HG03442 (cell line): ENCODE measurements at regions not wholly inside any gene's neighbourhood (a gene's known extent, or its start where the extent isn't known, plus 50 kb on each side); places are given as distances from the start of the nearest gene placed in this dataset.

ENCODE experiments used
- ATAC-seq: cut with Tn5 transposase; IDR thresholded peaks from one replicate; pipeline ENCODE4 v1.9.1; 2021; ENCODE audit warnings: mild to moderate bottlenecking, moderate library complexity; ENCODE audit not compliant: unreplicated experiment

DNA sequence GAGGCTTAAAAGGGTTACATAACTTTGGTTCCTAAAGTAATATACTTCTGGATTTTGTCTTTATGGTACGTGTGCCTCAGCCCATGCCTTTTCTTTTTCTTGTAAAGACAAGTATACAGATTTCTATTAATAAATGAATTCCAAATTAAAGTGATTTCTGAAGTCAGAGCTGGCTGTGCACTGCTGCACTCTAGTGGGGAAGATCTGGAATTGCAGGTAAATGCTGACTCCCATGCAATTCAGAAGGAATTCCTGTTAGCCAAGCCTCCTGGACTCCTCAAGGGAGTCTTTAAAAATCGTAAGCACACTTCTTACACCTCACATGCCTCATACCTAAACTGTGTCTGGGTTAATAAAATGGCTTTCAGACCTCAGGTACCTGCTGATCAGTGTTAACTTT is 118.4 kb upstream of the SLC7A1 start:
- no peak for ATAC-seq

DNA sequence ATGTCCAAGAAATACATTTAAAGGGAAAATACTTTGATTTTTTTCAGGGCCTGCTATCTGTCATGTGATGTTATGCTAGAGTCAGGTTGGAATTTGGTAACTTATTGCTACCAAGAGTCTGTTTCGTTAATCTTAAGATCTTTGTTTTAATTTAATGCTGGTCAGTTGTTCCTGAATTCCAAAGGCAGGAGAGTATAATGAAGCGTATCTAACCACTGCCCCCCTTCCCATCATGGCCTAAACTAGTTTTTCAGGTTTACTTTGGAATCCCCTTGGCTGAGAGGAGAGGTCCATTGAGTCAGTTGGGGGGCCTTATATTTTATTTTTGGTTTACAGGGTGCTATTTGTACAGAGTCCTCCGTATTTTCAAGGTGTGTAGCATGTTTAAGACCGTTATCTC is 116.3 kb upstream of the SLC7A1 start:
- ATAC-seq: no peak

DNA sequence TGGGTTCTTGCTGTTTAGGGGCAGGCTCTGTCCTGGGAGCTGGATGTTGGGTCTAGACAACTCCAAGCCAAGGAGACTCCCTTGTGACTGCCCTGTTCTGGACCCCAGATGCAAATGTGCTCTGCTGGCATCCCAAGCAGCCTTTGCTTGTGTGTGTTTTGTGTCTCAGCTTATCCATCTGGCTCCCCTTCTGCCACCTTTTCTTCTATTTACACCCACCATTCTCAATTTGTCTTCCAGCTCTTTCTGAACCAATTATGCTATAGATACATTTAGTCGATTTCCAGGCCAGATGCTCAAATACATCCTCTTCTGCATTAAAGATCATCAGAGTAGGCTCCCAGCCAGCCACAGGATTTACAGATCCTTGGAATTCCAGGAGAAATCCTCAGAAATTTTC is 115.0 kb upstream of the SLC7A1 start:
- ATAC-seq: no peak

DNA sequence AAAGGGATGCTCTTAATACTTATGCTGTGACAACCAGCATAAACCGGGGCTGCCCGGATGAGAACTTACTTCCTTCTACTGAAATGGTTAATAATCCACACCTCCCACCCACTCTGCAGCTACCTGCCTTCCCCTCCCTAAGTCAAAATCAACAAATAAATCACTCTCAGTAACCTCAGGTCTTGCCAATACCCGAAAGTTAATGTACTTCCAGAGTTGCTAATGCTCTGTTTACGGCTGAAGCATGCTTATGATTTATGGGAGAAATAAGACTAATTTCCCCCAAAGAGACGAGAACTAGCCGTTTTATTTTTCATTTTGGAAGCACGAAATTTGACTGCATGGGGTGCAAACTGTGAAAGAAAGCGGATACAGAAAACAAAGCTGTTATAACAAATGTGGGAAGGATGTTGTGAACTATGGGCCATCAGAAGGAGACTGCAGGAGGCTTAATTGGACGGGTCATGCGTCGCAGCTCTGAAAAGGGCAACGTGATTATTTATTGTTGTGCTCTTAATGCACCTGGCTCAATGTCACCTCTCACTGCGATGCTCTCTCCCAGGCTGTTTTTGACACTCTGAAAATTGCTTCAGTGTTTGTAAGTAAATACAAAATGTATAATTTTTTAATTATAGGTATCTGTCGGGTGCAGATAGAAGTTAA is 114.0 kb upstream of the SLC7A1 start:
- no peak for ATAC-seq

DNA sequence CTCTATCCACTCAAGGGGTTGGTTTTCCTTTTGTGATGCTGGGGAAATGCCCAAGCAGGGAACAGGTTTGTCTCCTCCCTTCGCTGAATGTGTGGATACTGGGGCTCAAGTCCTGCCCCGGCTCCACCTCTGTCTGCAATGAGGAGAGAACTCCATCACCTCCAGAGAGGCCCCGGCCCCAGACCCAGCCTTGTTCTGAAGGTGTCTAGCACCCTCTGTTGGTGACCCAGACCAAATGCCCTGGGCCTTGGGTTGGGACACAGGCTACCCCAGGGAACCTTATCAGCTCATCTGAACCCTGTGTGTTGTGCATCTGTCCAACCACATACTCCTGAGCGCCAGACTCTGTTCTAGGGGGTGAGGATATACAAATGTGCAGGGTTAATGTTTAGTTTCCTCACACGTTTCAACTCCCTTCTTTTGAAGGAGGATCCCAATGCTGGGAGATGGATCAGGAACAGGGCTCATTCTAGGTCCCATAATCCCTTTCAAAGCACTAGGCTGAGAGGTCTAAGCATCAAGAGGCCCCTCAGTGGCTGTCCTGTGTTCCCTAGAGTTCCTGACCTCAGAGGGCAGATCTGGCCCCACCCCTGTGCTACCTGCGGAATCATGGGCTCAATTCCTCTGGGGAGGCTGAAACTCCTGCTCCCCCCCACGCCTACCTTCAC is 112.5 kb upstream of the SLC7A1 start:
- peak; percentile 59 for ATAC-seq

DNA sequence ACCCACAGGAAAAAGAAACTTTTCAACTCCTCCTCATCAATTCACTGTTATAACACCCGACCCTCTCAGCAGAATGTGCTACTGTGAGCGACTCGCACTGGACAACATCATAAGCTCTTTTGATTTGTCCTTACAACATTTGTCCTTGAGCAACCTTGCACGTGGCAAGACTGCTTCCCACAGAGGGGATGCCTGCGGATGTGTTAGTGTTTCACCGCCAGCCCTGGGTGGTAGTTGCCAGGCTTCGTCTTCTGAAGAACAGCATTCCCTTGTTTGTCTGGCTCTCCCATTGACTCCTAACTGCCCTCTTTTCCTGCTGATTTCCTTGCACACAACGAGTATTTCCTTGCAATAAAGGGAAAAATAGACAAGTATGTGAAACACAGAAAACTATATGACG is 111.4 kb upstream of the SLC7A1 start:
- no peak for ATAC-seq

DNA sequence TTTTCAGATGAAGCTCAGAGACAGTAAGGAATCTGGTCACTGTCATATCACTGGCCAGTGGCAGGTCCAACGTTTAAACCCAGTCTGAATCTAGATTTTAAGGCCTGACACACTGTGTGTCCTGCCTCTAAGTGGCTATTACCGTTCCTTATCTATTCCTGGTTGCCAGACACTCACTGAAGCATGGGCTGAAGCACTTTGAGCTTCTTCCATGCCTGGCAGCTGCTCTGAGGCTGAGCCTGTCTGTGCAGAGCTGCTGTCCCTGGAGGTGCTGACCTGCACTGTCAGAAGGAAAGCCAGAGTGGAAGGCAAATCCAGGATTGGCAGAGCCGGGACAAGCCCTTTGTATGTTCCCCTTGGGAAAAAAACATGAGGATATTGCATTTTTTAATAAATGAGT is 109.2 kb upstream of the SLC7A1 start:
- no peak for ATAC-seq

DNA sequence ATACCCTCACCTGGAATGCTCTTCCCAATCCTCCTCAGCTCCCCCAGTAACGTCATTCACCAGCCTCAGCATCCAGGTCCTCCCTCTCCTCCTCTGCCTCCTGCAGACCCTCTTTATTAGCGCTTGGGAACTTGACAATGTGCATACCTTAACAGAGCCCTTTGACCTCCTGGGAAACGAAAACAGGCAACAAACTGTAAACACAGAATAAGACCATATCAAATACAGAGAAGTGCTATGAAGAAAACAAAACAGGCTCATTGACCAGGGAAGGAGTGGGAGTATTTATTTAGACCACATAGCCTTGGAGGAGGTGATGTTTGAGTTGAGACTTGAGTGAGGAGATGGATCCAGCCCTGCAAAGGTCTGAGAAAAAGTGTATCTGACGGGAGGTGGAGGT is 107.9 kb upstream of the SLC7A1 start:
- ATAC-seq: no peak

DNA sequence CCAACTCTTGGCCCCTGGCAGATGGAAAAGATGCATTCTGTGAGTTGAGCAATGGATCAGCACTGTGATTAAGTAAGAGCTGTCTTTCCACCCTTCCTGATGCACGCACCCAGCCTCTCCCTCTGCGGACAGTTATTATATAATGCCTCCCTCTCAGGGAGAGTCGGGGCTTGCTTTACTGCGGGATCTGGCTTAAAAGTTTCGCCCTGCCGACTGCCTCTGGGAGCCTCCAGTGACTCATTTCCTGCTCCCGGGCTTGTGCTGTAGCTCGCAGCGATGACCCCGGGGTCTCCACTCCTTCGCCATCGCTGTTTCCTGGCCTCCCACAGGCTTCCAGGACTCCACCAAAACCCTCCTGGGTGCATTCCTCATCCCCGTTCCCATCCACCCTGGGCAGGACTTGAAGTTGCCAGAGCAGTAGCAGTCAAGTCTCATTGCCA is 107.4 kb upstream of the SLC7A1 start:
- ATAC-seq: no peak

DNA sequence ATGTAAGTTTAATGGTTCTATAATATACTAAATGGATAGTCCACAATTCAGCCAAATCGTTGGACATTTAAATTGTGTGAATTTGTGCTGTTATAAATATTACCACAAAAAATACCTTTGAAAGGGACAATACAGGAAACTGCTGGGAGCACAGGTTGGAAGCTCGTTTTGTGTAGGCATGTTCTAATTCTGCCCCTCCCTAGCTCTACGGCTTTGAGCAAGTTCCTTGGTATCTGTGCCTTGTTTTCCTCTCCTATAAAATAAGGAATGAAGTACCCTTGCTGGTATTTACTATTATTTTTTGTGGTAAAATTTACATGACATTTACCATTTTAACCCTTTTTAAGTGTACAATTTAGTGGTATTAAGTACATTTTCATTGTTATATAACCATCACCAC is 102.6 kb upstream of the SLC7A1 start:
- no peak for ATAC-seq

DNA sequence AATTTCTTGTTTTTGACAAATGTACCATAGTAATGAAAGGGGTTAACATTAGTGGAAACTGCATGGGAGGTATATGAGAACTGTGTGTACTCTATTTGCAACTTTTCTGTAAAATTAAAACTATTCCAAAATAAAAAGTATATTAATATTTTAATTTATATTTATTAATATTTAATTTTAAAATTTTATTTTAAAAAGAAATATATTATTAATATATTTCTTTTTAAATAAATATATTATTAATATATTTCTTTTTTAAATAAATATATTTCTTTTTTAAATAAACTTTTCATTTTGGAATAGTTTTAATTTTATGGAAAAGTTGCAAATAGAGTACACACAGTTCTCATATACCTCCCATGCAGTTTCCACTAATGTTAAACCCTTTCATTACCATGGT is 101.1 kb upstream of the SLC7A1 start:
- no peak for ATAC-seq

DNA sequence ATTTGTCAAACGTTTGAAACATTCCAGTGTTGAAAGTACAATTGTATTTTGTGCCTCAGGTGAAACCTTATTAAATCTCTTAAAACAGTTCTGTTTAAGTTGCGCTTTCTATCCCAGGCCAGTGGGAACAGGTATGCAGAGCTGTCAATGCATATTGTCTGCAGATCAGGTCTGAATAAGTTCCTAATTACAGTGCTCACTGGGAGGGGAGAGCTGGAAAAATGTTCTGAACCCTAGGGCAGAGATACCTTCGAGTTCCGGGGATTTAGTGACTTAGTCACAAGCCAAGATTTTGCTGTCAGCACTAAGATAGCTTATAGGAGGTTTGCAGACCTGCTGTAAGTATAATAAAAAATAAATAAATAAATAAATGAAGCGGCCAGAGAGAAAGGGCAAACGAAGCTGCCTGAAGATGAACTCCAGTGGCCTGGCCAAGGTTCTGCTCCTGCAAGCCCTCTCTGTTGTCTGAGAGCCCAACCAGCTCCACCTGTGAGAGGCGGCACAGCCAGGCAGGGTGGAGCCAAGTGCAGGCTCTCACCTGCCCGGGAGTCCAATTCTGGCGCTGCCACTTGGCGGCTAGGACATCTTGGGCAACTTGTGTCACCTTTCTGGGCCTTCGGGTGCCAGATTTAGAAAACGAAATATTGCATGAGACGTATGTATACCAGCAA is 97.9 kb upstream of the SLC7A1 start:
- ATAC-seq: no peak

DNA sequence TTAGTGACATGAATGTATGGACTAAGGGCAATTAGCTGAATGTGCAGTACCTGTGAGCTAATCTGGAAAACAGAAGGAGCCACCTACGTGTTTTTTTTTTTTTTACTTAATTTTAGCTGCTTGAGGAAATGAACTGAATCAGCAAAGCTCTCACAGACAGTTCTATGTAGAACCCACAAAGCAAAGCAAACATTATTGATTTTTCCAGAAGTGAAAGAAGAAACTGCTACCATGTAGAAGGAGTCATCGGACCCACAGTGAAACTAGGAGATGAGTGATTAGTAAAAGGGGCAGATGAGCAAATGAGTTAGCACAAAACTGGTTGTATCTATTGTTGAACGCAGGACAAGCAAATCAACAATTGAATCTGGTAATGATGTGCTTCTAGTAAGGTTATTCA is 94.1 kb upstream of the SLC7A1 start:
- ATAC-seq: no peak

DNA sequence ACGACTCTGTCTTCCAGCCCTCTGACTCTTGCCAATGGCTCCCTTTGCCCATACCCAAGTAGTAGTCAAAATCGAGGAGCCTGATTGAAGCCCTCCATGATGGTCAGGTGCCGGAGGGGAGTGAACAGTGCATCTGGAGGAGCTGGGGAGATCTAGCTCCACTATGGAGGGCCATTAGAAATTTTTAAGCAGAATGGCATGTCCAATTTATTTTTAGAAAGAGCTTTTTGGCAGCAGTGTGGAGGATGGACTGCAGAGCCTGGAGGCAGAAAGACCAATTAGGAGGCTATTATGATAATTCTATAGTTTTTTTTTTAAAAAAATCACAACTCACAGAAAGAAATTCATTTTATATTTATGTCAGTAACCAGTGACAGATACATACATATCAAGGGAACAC is 92.7 kb upstream of the SLC7A1 start:
- ATAC-seq: no peak

DNA sequence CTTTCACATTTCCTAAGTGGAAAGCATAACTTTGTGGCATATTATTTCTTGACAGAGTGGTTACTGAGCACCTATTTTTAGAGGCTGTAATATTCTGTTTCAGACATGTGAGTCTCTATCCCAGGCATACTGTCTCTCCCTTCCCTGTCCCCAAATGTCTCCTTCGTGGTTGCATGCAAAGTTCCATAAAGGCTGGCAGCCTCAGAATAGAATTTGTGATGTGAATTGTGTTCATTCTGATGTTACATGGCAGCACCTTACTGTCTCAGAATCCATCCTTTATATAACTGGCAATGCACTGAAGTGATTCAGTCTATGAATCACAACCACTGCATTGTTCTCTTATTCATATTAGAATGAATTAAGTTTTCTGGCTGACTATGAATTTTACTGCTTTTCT is 89.0 kb upstream of the SLC7A1 start:
- ATAC-seq: no peak

DNA sequence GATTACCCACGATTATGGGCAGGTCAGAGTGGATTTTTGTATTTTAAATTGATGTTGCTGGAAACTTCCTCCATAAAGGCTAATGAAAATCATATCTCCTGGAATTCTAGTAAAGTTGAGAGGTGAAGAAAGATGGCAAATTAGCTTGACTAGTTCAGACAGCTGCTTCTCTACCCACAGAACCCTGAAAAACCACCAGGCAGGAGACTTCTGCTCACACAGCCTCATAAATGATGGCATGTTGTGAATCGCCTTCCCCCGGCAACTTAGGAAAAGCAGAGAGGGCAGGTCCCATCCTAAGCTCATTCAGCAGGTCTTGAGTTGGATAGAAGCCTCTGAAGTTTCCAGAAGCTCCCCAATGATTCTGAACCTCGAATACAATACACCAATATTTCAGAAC is 87.6 kb upstream of the SLC7A1 start:
- ATAC-seq: no peak

DNA sequence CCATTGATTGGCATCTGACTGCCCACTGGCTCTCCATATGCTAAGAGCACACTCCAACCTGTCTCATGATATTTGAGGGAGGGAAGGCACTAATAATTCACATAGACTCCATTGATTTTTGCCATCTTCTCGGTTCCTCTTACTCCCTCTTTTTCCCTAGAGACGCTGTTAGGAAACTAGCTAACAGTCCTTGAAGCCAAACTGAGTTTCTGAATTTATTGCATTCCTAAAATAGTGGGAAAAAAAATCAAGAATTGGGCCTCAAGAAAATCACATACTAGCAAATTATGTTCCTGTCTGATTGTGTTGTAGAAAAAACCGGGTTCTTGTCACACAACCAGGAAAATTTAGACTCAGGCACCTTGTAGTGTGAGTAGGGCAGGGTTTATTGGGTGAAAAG is 86.4 kb upstream of the SLC7A1 start:
- ATAC-seq: no peak

DNA sequence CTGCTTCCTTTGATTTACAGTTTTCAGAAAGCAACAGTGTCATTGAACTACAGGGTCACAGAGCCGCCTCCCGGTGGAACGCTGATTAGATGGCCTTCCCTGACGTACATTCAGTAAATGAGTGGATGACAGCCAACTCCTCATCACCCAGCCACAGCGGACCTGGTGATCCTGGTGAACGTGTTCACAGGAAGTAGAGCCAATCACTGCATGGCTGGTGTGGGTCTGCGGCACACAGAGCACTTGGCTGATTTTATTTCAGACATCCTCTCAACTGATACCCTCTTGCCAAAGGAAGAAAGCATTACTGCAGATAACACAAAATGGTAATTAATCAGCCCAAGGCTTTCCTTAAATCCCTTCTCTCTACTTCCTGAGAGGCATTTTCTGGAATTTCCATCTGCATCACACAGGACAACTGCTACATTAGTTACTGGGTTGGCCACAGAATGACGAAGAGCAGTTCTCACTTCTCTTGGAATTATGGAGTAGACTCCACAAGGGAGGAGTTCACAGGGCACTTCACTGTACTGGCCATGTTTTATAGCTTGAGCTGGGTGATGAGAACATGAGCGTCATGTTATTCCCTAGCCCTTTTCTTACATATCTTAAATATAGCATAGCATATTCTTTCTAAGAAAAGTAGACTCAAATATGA is 84.0 kb upstream of the SLC7A1 start:
- no peak for ATAC-seq

DNA sequence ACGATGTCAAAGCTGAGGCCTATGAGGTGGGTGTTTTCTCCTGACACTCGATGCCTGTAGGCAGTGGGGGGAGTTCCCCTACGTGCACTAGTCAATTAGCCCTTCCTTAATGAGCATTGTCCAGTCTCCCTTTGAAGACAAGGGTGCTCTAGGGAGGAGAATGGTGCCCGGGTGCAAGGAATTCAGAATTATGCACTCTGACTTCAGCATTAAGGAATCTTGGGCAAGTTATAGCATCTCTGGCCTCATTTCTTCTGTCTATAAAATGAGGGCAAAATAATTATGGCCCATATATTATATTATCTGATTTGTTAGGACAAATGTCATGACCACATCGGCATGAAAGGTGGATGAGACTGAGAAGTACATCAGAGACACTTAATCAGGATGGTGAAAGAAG is 82.1 kb upstream of the SLC7A1 start:
- no peak for ATAC-seq

DNA sequence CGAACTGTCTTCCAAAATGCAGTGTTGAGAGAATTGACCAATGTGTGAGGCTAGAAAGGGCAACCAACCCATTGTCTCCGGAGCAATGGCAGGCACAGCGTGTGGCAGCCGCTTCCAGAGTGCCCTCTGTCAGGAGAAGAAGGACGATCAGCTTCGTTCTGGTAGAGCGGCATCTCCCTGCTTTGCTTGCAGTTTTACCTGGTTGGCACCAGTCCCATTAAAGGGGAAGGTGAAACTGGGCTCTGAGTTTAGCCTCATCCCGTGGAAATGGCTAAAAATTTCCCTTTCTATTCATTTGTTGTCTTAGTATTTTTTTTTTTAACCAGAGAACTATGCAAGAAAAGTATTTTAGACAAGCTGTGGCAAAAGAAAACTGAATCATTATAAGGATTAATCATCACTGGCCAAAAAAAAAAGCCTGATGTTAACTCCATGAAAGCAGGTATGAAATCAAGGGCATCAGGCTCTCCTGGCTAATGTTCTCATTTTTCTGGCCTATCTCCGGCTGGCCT is 81.5 kb upstream of the SLC7A1 start:
- no peak for ATAC-seq

DNA sequence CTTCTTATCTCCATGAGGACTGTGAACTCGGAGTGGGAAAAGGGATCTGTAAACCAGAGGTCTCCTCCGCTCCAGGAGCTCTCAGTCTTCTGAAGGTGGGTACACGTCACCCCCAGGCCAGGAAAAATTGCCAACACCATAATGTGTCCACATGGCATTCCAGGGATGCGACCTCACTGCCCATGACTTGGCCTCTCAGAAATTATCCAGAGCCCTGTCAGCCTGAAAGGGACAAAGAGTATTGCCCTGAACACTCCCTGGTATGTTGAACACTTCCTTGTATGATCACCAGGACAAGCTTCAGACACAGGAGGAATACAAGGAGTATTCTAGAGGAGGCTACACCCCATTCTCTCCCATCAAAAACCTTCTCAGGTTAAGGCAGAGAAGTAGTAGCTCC is 81.0 kb upstream of the SLC7A1 start:
- no peak for ATAC-seq

DNA sequence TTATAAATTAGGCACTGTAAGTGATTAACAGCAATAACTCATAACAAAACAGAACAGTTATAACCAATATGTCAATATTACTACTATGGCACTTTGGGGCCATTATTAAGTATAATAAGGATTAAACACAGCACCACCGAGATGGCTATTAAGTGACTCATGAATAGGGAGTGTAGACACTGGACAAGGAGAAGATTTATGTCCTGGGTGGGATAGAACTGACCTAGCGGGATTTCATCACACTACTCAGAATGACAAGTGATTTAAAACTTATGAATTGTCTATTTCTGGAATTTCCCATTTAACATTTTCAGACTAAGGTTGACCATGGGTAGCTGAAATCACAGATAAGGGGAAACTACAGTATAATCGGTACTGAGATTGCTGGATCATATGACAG is 79.0 kb upstream of the SLC7A1 start:
- ATAC-seq: no peak
